K562 (cell line): ENCODE measurements at regions not wholly inside any gene's neighbourhood (a gene's known extent, or its start where the extent isn't known, plus 50 kb on each side); places are given as distances from the start of the nearest gene placed in this dataset.

Experiments used
- C11orf30 ChIP-seq: fragments of 450-650 bp; IDR thresholded peaks from 2 replicates; pipeline ENCODE4 v1.6.1; 2016; ENCODE audit warnings: low read depth, mild to moderate bottlenecking
- CBX3 ChIP-seq, 2 experiments: IDR thresholded peaks; 1 replicate in 1 of 2; 2 replicates in 1 of 2; pipeline ENCODE4 v1.6.1; 2012; ENCODE audit warnings: inconsistent platforms in 2 of 2, low read length in 2 of 2, borderline replicate concordance in 1 of 2, control low read depth in 1 of 2
- GABPB2 ChIP-seq: fragments of 250-450 bp; sonication (Bioruptor Pico); conservative IDR thresholded peaks from 2 replicates; pipeline ENCODE4 v1.5.1; 2021; ENCODE audit warnings: mild to moderate bottlenecking
- HDAC3 ChIP-seq: fragments of 450-650 bp; IDR thresholded peaks from 2 replicates; pipeline ENCODE4 v1.6.1; 2018; ENCODE audit warnings: borderline replicate concordance, mild to moderate bottlenecking, moderate library complexity; ENCODE audit not compliant: partially characterized antibody
- JUNB ChIP-seq: fragments of 450-650 bp; formaldehyde crosslinking; conservative IDR thresholded peaks from 2 replicates; pipeline ENCODE4 v1.4.0; 2020; ENCODE audit warnings: mild to moderate bottlenecking
- KLF1 ChIP-seq: fragments of 450-650 bp; IDR thresholded peaks from 2 replicates; pipeline ENCODE4 v1.6.1; 2016; ENCODE audit warnings: missing genetic modification characterization, missing compliant biosample characterization
- MTA2 ChIP-seq: fragments of 450-650 bp; IDR thresholded peaks from 2 replicates; pipeline ENCODE4 v1.6.1; 2016; ENCODE audit warnings: low read depth
- POLR2A ChIP-seq: fragments of 450-650 bp; conservative IDR thresholded peaks from 2 replicates; pipeline ENCODE4 v1.6.1; 2016
- POLR2H ChIP-seq: IDR thresholded peaks from 2 replicates; pipeline ENCODE4 v1.6.1; 2016; ENCODE audit warnings: missing genetic modification characterization, low read depth, mild to moderate bottlenecking, control low read depth, missing compliant biosample characterization, moderate library complexity
- PRMT5 ChIP-seq: sonication (generic); formaldehyde crosslinking; IDR thresholded peaks from 2 replicates; pipeline ENCODE4 v1.5.0; 2020; ENCODE audit warnings: missing genetic modification reagents
- SP2 ChIP-seq: IDR thresholded peaks from 2 replicates; pipeline ENCODE4 v1.6.1; 2011; ENCODE audit warnings: mild to moderate bottlenecking, low read depth, low read length, moderate library complexity; ENCODE audit not compliant: poor library complexity, severe bottlenecking; ENCODE audit errors: extremely low read depth
- UBTF ChIP-seq, 2 experiments: IDR thresholded peaks; 2 replicates each; pipeline ENCODE4 v1.6.1; 2012; ENCODE audit warnings: improper control_type of control experiment in 2 of 2, low read depth in 2 of 2, low read length in 2 of 2, borderline replicate concordance in 1 of 2
- TF ChIP-seq, protein P1 (sequence below): sonication (generic); formaldehyde crosslinking; IDR thresholded peaks from 2 replicates; pipeline ENCODE4 v1.8.0; 2023; ENCODE audit warnings: mild to moderate bottlenecking, missing genetic modification reagents
- TF ChIP-seq, protein P2 (sequence below): sonication (generic); formaldehyde crosslinking; IDR thresholded peaks from 2 replicates; pipeline ENCODE4 v1.8.1; 2022; ENCODE audit warnings: missing genetic modification reagents

DNA sequence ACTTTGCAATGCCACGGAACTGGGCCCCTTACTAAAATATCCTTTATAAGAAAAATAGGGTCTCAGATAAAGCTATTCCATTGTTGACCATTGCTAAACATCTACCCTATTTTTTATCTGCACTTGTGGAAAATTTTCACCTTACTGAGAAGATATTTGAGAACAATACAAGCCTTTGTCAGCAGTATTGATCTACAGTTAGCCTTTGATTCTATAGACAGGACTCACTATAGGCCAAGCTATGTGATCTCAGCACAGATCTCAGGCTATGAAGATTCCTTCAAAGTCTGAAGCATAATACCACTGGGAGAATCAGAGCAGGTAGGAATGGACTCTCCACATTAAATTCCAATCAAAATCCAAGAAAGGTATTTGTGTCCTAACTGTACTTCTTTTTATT, 1099.7 kb downstream of the DIAPH3 start:
- TF ChIP-seq, protein P1, sequence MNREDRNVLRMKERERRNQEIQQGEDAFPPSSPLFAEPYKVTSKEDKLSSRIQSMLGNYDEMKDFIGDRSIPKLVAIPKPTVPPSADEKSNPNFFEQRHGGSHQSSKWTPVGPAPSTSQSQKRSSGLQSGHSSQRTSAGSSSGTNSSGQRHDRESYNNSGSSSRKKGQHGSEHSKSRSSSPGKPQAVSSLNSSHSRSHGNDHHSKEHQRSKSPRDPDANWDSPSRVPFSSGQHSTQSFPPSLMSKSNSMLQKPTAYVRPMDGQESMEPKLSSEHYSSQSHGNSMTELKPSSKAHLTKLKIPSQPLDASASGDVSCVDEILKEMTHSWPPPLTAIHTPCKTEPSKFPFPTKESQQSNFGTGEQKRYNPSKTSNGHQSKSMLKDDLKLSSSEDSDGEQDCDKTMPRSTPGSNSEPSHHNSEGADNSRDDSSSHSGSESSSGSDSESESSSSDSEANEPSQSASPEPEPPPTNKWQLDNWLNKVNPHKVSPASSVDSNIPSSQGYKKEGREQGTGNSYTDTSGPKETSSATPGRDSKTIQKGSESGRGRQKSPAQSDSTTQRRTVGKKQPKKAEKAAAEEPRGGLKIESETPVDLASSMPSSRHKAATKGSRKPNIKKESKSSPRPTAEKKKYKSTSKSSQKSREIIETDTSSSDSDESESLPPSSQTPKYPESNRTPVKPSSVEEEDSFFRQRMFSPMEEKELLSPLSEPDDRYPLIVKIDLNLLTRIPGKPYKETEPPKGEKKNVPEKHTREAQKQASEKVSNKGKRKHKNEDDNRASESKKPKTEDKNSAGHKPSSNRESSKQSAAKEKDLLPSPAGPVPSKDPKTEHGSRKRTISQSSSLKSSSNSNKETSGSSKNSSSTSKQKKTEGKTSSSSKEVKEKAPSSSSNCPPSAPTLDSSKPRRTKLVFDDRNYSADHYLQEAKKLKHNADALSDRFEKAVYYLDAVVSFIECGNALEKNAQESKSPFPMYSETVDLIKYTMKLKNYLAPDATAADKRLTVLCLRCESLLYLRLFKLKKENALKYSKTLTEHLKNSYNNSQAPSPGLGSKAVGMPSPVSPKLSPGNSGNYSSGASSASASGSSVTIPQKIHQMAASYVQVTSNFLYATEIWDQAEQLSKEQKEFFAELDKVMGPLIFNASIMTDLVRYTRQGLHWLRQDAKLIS (CRISPR knock-in tag): no peak
- TF ChIP-seq JUNB (CRISPR knock-in tag) (no peak), C11orf30 (no peak), MTA2 (no peak), POLR2H (tag) (no peak), SP2 (no peak), HDAC3 (no peak), CBX3 (IDR thresholded peaks at IDR 0.05; ENCODE audit: borderline replicate concordance in 1 of 2, low read length in 2 of 2) (no peak), UBTF (IDR thresholded peaks at IDR 0.05; ENCODE audit: borderline replicate concordance in 1 of 2, low read depth in 2 of 2, low read length in 2 of 2) (no peak), PRMT5 (CRISPR knock-in tag) (no peak), GABPB2 (CRISPR knock-in tag) (no peak), KLF1 (tag) (no peak), POLR2A (no peak)
- TF ChIP-seq, protein P2, sequence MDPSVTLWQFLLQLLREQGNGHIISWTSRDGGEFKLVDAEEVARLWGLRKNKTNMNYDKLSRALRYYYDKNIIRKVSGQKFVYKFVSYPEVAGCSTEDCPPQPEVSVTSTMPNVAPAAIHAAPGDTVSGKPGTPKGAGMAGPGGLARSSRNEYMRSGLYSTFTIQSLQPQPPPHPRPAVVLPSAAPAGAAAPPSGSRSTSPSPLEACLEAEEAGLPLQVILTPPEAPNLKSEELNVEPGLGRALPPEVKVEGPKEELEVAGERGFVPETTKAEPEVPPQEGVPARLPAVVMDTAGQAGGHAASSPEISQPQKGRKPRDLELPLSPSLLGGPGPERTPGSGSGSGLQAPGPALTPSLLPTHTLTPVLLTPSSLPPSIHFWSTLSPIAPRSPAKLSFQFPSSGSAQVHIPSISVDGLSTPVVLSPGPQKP (CRISPR knock-in tag): no peak
